ENCODE measurements at regions not wholly inside any gene's neighbourhood (a gene's known extent, or its start where the extent isn't known, plus 50 kb on each side); places are given as distances from the start of the nearest gene placed in this dataset.

GRCh38 chr5:175001876-175002645 is 277.7 kb downstream of the MSX2 start:
- TF ChIP-seq ESRRG (CRISPR knock-in tag; IDR thresholded peaks at IDR 0.05) (no peak), OSR1 (CRISPR knock-in tag; IDR thresholded peaks at IDR 0.05) (no peak)
- ATAC-seq: no peak

DNA sequence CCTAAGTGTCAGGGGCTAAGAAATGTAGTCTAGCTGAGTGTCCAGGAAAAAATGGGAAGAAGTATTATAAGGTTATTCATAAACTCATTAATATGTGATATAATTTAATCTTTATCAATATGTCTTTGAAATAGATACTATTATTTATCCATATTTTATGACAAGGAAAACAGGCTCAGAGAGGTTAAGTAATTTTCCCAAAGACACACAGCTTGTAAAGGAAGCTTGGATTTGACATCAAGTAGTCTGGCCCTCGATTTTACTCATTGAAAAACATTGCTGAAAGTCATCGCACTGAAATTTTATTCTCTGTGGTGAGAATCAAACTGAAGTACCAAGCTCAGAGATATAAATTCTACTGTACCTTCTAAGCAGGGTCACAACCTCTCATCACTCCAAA is 276.9 kb downstream of the MSX2 start:
- ATAC-seq: no peak
- no peak for TF ChIP-seq TCF4 (CRISPR knock-in tag; IDR thresholded peaks at IDR 0.05; ENCODE audit: borderline replicate concordance)
- no peak for TF ChIP-seq ARNTL (CRISPR knock-in tag; IDR thresholded peaks at IDR 0.05; ENCODE audit: borderline replicate concordance, low read depth)
- no peak for TF ChIP-seq TOX (CRISPR knock-in tag; IDR thresholded peaks at IDR 0.05; ENCODE audit: borderline replicate concordance)
- no peak for TF ChIP-seq SNAI2 (CRISPR knock-in tag; IDR thresholded peaks at IDR 0.05)
- TF ChIP-seq ESRRG (CRISPR knock-in tag; IDR thresholded peaks at IDR 0.05): no peak
- no peak for TF ChIP-seq ZFP30 (CRISPR knock-in tag; IDR thresholded peaks at IDR 0.05)
- no peak for TF ChIP-seq GLIS3 (CRISPR knock-in tag; IDR thresholded peaks at IDR 0.05)
- TF ChIP-seq, protein P1, sequence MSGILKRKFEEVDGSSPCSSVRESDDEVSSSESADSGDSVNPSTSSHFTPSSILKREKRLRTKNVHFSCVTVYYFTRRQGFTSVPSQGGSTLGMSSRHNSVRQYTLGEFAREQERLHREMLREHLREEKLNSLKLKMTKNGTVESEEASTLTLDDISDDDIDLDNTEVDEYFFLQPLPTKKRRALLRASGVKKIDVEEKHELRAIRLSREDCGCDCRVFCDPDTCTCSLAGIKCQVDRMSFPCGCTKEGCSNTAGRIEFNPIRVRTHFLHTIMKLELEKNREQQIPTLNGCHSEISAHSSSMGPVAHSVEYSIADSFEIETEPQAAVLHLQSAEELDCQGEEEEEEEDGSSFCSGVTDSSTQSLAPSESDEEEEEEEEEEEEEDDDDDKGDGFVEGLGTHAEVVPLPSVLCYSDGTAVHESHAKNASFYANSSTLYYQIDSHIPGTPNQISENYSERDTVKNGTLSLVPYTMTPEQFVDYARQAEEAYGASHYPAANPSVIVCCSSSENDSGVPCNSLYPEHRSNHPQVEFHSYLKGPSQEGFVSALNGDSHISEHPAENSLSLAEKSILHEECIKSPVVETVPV (CRISPR knock-in tag; IDR thresholded peaks at IDR 0.05): no peak
- no peak for TF ChIP-seq PPARA (CRISPR knock-in tag; IDR thresholded peaks at IDR 0.05; ENCODE audit: borderline replicate concordance)
- TF ChIP-seq ZFP3 (CRISPR knock-in tag; IDR thresholded peaks at IDR 0.05): no peak
- no peak for TF ChIP-seq ZNF8 (CRISPR knock-in tag; IDR thresholded peaks at IDR 0.05)
- TF ChIP-seq ZNF565 (CRISPR knock-in tag; conservative IDR thresholded peaks at IDR 0.05; ENCODE audit: low read depth): no peak
- no peak for TF ChIP-seq CSDC2 (CRISPR knock-in tag; IDR thresholded peaks at IDR 0.05)
- TF ChIP-seq, protein P2, sequence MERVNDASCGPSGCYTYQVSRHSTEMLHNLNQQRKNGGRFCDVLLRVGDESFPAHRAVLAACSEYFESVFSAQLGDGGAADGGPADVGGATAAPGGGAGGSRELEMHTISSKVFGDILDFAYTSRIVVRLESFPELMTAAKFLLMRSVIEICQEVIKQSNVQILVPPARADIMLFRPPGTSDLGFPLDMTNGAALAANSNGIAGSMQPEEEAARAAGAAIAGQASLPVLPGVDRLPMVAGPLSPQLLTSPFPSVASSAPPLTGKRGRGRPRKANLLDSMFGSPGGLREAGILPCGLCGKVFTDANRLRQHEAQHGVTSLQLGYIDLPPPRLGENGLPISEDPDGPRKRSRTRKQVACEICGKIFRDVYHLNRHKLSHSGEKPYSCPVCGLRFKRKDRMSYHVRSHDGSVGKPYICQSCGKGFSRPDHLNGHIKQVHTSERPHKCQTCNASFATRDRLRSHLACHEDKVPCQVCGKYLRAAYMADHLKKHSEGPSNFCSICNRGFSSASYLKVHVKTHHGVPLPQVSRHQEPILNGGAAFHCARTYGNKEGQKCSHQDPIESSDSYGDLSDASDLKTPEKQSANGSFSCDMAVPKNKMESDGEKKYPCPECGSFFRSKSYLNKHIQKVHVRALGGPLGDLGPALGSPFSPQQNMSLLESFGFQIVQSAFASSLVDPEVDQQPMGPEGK (CRISPR knock-in tag; IDR thresholded peaks at IDR 0.05; ENCODE audit: borderline replicate concordance): no peak
- no peak for TF ChIP-seq RARB (CRISPR knock-in tag; IDR thresholded peaks at IDR 0.05)
- TF ChIP-seq OSR1 (CRISPR knock-in tag; IDR thresholded peaks at IDR 0.05): no peak
- TF ChIP-seq, protein P3, sequence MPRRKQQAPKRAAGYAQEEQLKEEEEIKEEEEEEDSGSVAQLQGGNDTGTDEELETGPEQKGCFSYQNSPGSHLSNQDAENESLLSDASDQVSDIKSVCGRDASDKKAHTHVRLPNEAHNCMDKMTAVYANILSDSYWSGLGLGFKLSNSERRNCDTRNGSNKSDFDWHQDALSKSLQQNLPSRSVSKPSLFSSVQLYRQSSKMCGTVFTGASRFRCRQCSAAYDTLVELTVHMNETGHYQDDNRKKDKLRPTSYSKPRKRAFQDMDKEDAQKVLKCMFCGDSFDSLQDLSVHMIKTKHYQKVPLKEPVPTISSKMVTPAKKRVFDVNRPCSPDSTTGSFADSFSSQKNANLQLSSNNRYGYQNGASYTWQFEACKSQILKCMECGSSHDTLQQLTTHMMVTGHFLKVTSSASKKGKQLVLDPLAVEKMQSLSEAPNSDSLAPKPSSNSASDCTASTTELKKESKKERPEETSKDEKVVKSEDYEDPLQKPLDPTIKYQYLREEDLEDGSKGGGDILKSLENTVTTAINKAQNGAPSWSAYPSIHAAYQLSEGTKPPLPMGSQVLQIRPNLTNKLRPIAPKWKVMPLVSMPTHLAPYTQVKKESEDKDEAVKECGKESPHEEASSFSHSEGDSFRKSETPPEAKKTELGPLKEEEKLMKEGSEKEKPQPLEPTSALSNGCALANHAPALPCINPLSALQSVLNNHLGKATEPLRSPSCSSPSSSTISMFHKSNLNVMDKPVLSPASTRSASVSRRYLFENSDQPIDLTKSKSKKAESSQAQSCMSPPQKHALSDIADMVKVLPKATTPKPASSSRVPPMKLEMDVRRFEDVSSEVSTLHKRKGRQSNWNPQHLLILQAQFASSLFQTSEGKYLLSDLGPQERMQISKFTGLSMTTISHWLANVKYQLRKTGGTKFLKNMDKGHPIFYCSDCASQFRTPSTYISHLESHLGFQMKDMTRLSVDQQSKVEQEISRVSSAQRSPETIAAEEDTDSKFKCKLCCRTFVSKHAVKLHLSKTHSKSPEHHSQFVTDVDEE (CRISPR knock-in tag; IDR thresholded peaks at IDR 0.05): no peak
- no peak for TF ChIP-seq CREB5 (CRISPR knock-in tag; IDR thresholded peaks at IDR 0.05; ENCODE audit: low read depth)
- TF ChIP-seq, protein P4, sequence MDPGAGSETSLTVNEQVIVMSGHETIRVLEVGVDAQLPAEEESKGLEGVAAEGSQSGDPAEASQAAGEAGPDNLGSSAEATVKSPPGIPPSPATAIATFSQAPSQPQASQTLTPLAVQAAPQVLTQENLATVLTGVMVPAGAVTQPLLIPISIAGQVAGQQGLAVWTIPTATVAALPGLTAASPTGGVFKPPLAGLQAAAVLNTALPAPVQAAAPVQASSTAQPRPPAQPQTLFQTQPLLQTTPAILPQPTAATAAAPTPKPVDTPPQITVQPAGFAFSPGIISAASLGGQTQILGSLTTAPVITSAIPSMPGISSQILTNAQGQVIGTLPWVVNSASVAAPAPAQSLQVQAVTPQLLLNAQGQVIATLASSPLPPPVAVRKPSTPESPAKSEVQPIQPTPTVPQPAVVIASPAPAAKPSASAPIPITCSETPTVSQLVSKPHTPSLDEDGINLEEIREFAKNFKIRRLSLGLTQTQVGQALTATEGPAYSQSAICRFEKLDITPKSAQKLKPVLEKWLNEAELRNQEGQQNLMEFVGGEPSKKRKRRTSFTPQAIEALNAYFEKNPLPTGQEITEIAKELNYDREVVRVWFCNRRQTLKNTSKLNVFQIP (CRISPR knock-in tag; IDR thresholded peaks at IDR 0.05; ENCODE audit: borderline replicate concordance, low read depth): no peak
- TF ChIP-seq BACH2 (CRISPR knock-in tag; IDR thresholded peaks at IDR 0.05; ENCODE audit: borderline replicate concordance): no peak

DNA sequence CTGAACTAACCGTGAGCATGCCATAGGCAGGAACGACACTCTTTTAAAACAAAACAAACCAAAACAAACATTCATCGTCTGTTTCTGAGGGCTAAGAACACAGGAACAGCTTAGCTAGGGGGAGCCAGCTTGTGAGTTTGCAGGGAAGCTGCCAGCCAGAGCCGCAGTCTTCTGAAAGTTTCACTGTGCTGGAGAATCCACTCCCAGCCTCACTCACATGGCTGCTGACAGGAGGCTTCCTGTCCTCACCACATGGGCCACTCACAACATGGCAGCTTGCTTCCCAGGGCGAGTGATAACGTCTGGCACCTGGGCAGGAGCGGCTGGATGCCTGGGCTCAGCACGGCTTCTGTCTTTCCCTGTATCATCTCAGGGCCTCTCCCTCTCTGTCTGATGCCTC is 275.2 kb downstream of the MSX2 start:
- TF ChIP-seq OSR1 (CRISPR knock-in tag; IDR thresholded peaks at IDR 0.05) (no peak), GLIS3 (CRISPR knock-in tag; IDR thresholded peaks at IDR 0.05) (no peak), RARB (CRISPR knock-in tag; IDR thresholded peaks at IDR 0.05) (no peak), CREB5 (CRISPR knock-in tag; IDR thresholded peaks at IDR 0.05; ENCODE audit: low read depth) (no peak), TOX (CRISPR knock-in tag; IDR thresholded peaks at IDR 0.05; ENCODE audit: borderline replicate concordance) (no peak), ZNF565 (CRISPR knock-in tag; conservative IDR thresholded peaks at IDR 0.05; ENCODE audit: low read depth) (no peak), ISL1 (CRISPR knock-in tag; IDR thresholded peaks at IDR 0.05) (no peak), ZNF70 (CRISPR knock-in tag; IDR thresholded peaks at IDR 0.05) (no peak)
- TF ChIP-seq, protein P1 (CRISPR knock-in tag; IDR thresholded peaks at IDR 0.05): no peak
- TF ChIP-seq, protein P2 (CRISPR knock-in tag; IDR thresholded peaks at IDR 0.05; ENCODE audit: borderline replicate concordance): no peak

More for the DNA sequence above, 275.2 kb downstream of the MSX2 start:
- ATAC-seq: peak; percentile 54; the same call in 2 of the 3 replicates
